Calu3 (cell line): ENCODE measurements at regions not wholly inside any gene's neighbourhood (a gene's known extent, or its start where the extent isn't known, plus 50 kb on each side); places are given as distances from the start of the nearest gene placed in this dataset.

Experiments used
- BruUV-seq: library from RNA; stranded (reverse); fragments of 400-500 nt; replicated peaks from 2 replicates; lab custom pipeline; 2021; lab: Mats Ljungman, UMichigan
- CTCF ChIA-PET: fragments of 300-600 bp; sonication (Branson Sonifier 250); formaldehyde crosslinking; loops from one replicate; lab custom pipeline; 2022; ENCODE audit warnings: antibody characterized with exemption; lab: Charles Lee
- DNase-seq: peaks from one replicate; pipeline ENCODE4 v3.0.0; 2022
- H3K27ac Mint-ChIP-seq: one replicate; pipeline ENCODE4 v1.8.0; 2022; ENCODE audit warnings: mixed read lengths; ENCODE audit not compliant: unreplicated experiment
- H3K27me3 Mint-ChIP-seq: one replicate; pipeline ENCODE4 v1.8.0; 2022; ENCODE audit warnings: mixed read lengths; ENCODE audit not compliant: unreplicated experiment
- H3K36me3 Mint-ChIP-seq: one replicate; pipeline ENCODE4 v1.8.0; 2022; ENCODE audit warnings: mild to moderate bottlenecking, moderate library complexity, mixed read lengths; ENCODE audit not compliant: insufficient read depth, unreplicated experiment
- H3K4me1 Mint-ChIP-seq: one replicate; pipeline ENCODE4 v1.8.0; 2022; ENCODE audit warnings: mild to moderate bottlenecking, low read depth, mixed read lengths; ENCODE audit not compliant: unreplicated experiment
- H3K4me3 Mint-ChIP-seq: one replicate; pipeline ENCODE4 v1.8.0; 2022; ENCODE audit warnings: mild to moderate bottlenecking, low read depth, moderate library complexity, mixed read lengths; ENCODE audit not compliant: unreplicated experiment
- H3K9me3 Mint-ChIP-seq: one replicate; pipeline ENCODE4 v1.8.0; 2022; ENCODE audit warnings: low read depth, mixed read lengths; ENCODE audit not compliant: unreplicated experiment
- intact Hi-C: fragments of 100-400 bp; cut with micrococcal nuclease; formaldehyde crosslinking; loops from one replicate; pipeline ENCODE4 v1.10.0; 2022; ENCODE audit not compliant: unreplicated experiment
- TF ChIP-seq, protein P1 (sequence below): fragments of 200-600 bp; IDR thresholded peaks from one replicate; pipeline ENCODE4 v1.8.0; 2022; ENCODE audit warnings: antibody characterized with exemption; ENCODE audit not compliant: unreplicated experiment

DNA sequence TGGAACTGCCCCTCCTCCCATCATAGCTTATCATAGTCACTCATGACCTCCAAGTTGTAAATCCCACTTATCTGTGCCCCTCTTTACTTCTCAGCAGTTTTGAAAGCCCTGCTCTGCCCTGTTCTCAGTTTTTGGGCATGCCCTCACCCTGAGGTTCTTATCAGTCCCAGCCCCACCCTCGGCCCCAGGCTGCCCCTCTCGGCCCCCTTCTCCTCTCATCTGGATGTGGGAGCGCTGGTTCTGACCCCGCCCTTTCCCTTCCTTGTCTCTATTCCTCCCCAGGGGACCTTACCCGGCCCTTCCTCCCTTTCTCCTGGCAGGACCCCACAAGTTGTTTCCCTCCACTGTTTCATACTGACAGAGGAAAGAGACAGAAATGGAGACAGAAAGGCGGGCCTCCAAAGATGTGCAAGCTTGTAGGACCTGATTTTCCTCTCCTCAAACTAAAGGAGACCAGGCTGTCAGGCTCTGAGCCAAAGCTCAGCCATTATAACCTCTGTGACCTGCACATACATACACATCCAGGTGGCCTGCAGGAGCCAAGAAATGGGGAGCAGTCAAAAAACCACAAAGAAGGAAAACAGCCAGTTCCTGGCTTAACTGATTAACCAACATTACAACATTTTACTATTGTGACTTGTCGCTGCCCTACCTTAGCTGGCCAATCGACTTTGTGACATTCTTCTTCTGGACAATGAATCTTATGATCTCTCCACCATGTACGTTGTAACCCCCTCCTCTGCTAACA lies 171.0 kb upstream of the HS6ST1 start:
- no TSS peak for BruUV-seq
- Mint-ChIP-seq H3K4me3 (peak overlapping the region; percentile 57), H3K9me3 (peaks cover 6% of the 10 kb centered on the region), H3K27ac (peak overlapping the region; percentile 91), H3K36me3 (peaks cover 16% of the 10 kb centered on the region), H3K27me3 (no peaks in the 10 kb centered on the region), H3K4me1 (peaks cover 48% of the 10 kb centered on the region)
- DNase-seq = peak; percentile 74
- TF ChIP-seq, protein P1, sequence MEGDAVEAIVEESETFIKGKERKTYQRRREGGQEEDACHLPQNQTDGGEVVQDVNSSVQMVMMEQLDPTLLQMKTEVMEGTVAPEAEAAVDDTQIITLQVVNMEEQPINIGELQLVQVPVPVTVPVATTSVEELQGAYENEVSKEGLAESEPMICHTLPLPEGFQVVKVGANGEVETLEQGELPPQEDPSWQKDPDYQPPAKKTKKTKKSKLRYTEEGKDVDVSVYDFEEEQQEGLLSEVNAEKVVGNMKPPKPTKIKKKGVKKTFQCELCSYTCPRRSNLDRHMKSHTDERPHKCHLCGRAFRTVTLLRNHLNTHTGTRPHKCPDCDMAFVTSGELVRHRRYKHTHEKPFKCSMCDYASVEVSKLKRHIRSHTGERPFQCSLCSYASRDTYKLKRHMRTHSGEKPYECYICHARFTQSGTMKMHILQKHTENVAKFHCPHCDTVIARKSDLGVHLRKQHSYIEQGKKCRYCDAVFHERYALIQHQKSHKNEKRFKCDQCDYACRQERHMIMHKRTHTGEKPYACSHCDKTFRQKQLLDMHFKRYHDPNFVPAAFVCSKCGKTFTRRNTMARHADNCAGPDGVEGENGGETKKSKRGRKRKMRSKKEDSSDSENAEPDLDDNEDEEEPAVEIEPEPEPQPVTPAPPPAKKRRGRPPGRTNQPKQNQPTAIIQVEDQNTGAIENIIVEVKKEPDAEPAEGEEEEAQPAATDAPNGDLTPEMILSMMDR = no peak
- CTCF ChIA-PET = interaction anchor here (0.7 kb wide), 1 partner anchor 31 kb away, joined by 3 read pairs; no protein-coding TSS in a partner anchor
- intact Hi-C loops = loop anchor here (5.0 kb wide), 1 partner anchor 48 kb away; no protein-coding TSS in a partner anchor

DNA sequence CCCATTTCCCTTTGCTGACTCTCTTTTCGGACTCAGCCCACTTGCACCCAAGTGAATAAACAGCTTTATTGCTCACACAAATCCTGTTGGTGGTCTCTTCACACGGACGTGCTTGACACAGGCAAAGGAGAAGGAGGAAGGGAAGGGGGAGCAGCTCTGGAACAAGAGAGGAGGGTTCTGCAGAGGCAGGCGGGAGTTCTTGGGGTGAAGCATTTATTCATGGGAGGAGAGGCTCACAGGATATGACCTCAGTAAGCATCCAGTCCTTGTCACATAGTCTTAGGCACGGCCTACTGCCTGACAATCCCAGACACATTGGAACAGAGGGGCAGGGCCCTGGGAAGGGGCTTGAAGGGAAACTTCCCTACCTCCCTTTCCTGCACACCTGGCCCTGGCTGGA lies 171.7 kb upstream of the HS6ST1 start:
- Mint-ChIP-seq H3K36me3 (peaks cover 16% of the 10 kb centered on the region), H3K9me3 (peaks cover 6% of the 10 kb centered on the region), H3K4me3 (peak overlapping the region; percentile 57), H3K4me1 (peaks cover 48% of the 10 kb centered on the region), H3K27me3 (no peaks in the 10 kb centered on the region), H3K27ac (peak overlapping the region; percentile 91)
- intact Hi-C loops = loop anchor here (5.0 kb wide), 1 partner anchor 47 kb away; no protein-coding TSS in a partner anchor
- TF ChIP-seq, protein P1 = no peak
- BruUV-seq = no TSS peak
- CTCF ChIA-PET = interaction anchor here (0.7 kb wide), 1 partner anchor 31 kb away, joined by 3 read pairs; no protein-coding TSS in a partner anchor
- DNase-seq = peak; percentile 20

DNA sequence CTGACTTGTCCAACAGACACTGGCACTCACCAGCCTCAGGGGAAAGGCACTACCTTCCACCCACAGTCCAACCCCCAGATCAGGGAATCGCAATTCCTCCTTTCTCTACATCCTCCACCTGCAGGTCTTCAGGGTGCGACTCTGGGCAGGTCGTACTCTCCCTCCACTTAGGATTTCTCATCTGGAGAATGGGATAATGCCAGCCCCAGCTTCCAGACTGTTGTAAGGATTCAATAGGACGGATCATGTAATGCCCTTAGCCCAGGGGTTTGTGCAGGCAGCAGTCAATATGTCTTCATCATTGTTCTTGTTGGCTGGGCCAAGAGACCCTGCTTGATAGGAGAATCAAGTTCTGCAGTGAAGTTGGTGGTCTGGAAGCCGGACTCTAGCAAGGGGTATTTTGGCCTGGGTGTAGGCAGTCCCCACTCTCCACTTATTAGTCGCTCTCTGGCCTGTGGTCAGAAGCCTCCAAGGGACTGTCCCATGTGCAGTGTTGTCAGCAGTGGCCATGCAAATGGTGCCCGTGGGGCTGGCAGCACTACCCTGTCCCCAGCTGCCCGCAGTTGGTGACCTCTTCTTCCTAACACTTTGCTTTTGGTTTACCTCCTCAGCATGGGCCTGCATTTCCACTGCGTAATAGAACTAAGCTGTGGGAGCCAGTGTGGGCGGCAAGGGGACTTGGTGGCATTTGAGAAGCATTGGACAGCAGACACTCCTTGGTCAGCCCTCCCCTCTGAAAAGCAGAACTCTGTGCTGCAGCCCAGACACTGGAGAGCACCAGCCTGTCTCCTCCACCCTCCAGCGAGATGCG lies 172.4 kb upstream of the HS6ST1 start:
- H3K9me3 Mint-ChIP-seq = peaks cover 6% of the 10 kb centered on the region
- H3K27me3 Mint-ChIP-seq = no peaks in the 10 kb centered on the region
- no TSS peak for BruUV-seq
- H3K4me3 Mint-ChIP-seq = no peak overlapping the region
- DNase-seq = no peak
- TF ChIP-seq, protein P1 = no peak
- peak overlapping the region; percentile 91 for H3K27ac Mint-ChIP-seq
- H3K4me1 Mint-ChIP-seq = peaks cover 48% of the 10 kb centered on the region
- H3K36me3 Mint-ChIP-seq = peaks cover 16% of the 10 kb centered on the region
- CTCF ChIA-PET = no interaction called here
- intact Hi-C loops = loop anchor here (5.0 kb wide), 1 partner anchor 46 kb away; no protein-coding TSS in a partner anchor

DNA sequence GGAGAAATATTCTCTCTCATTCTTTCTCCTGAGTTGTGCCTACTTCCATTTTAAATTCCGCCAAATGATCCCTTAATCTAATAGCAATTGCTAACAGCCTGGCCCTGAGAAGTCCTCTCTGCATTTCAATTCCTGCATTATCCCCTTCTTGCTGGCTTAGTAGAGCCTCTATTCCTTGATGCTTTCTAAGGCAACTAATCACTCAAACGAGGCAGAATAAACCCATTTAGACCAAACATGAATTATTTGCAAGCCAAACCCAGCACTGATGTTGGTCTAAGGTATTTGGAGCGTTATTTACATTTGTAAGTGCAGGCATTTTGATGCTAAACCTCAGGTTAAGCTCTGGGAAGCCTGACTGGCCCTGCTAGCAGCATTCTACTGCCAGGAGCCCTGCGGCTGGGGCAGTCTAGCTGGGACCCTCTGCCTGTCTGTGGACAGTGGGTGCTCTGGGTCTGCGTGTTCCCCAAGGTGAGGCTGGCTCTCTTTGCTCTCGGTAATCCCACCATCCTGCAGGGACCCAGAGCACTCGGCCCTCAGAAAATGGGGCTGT lies 173.1 kb upstream of the HS6ST1 start:
- no peak for DNase-seq
- BruUV-seq = no TSS peak
- H3K27me3 Mint-ChIP-seq = no peaks in the 10 kb centered on the region
- H3K27ac Mint-ChIP-seq = peak overlapping the region; percentile 91
- intact Hi-C loops = loop anchor here (5.0 kb wide), 1 partner anchor 46 kb away; no protein-coding TSS in a partner anchor
- TF ChIP-seq, protein P1 = no peak
- H3K4me3 Mint-ChIP-seq = no peak overlapping the region
- peaks cover 6% of the 10 kb centered on the region for H3K9me3 Mint-ChIP-seq
- H3K4me1 Mint-ChIP-seq = peaks cover 48% of the 10 kb centered on the region
- H3K36me3 Mint-ChIP-seq = peaks cover 16% of the 10 kb centered on the region
- CTCF ChIA-PET = no interaction called here
